ENCODE measurements at regions not wholly inside any gene's neighbourhood (a gene's known extent, or its start where the extent isn't known, plus 50 kb on each side); places are given as distances from the start of the nearest gene placed in this dataset.
"Not testable (repeated sequence)": the region's sequence is repeated elsewhere in the genome, so short reads cannot be mapped to it uniquely, and the experiment has no call there.

GRCh38 chr11:70899616-70900015 is 352.8 kb downstream of the SHANK2 start:
- POLR2A ChIA-PET: no interaction called here
- TF ChIP-seq ZNF384 (IDR thresholded peaks at IDR 0.05): no peak
- no peak for TF ChIP-seq BHLHE40 (IDR thresholded peaks at IDR 0.05; ENCODE audit: borderline replicate concordance)
- no peak for TF ChIP-seq ARNT (IDR thresholded peaks at IDR 0.05)
- no peak for TF ChIP-seq PKNOX1 (IDR thresholded peaks at IDR 0.05)
- TF ChIP-seq ELF4 (IDR thresholded peaks at IDR 0.05): no peak
- TF ChIP-seq HDGF (IDR thresholded peaks at IDR 0.05; ENCODE audit: borderline replicate concordance): no peak
- no peak for TF ChIP-seq CTBP1 (IDR thresholded peaks at IDR 0.05; ENCODE audit: borderline replicate concordance)
- no peak for TF ChIP-seq LEF1 (IDR thresholded peaks at IDR 0.05; ENCODE audit: borderline replicate concordance)
- no peak for TF ChIP-seq FOXM1 (IDR thresholded peaks at IDR 0.05; ENCODE audit: borderline replicate concordance)
- TF ChIP-seq NFRKB (IDR thresholded peaks at IDR 0.05): no peak
- no peak for TF ChIP-seq SUZ12 (IDR thresholded peaks at IDR 0.05)
- no peak for TF ChIP-seq TARDBP (IDR thresholded peaks at IDR 0.05)
- TF ChIP-seq FOXA1 (IDR thresholded peaks at IDR 0.05): no peak
- TF ChIP-seq SP1 (IDR thresholded peaks at IDR 0.05): no peak
- no peak for TF ChIP-seq L3MBTL2 (conservative IDR thresholded peaks at IDR 0.05)
- CTCF ChIA-PET: no interaction called here
- DNase-seq (ENCODE audit: extremely low spot score): no peak

DNA sequence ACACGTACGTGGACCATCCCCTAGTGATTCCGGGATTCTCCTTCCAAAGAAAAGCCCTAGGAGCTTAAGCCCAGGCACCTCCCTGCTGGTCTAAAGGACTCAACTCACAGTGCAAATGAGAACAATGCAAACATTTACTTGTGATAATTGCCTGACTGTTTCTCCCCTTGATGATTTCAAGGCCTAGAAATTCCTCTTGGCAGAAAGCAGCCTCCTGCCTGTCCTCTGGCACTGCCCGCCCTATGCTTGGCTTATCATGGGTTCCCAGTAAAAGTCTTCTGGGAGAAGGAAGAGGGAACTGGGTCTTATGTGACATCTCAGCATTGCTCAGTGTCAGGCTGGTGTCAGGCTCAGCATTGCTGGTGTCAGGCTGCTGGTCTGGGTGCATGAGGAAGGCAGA is 351.8 kb downstream of the SHANK2 start:
- TF ChIP-seq TARDBP (IDR thresholded peaks at IDR 0.05) (no peak), CTBP1 (IDR thresholded peaks at IDR 0.05; ENCODE audit: borderline replicate concordance) (no peak), FOXA1 (IDR thresholded peaks at IDR 0.05) (no peak), BHLHE40 (IDR thresholded peaks at IDR 0.05; ENCODE audit: borderline replicate concordance) (no peak), HDGF (IDR thresholded peaks at IDR 0.05; ENCODE audit: borderline replicate concordance) (no peak), NFRKB (IDR thresholded peaks at IDR 0.05) (no peak), ELF4 (IDR thresholded peaks at IDR 0.05) (no peak), LEF1 (IDR thresholded peaks at IDR 0.05; ENCODE audit: borderline replicate concordance) (no peak), SUZ12 (IDR thresholded peaks at IDR 0.05) (no peak), FOXM1 (IDR thresholded peaks at IDR 0.05; ENCODE audit: borderline replicate concordance) (no peak), ZNF384 (IDR thresholded peaks at IDR 0.05) (no peak), FOXK2 (IDR thresholded peaks at IDR 0.05) (no peak), SP1 (IDR thresholded peaks at IDR 0.05) (no peak), L3MBTL2 (conservative IDR thresholded peaks at IDR 0.05) (no peak), PKNOX1 (IDR thresholded peaks at IDR 0.05) (no peak), ARNT (IDR thresholded peaks at IDR 0.05) (no peak)
- ChIA-PET POLR2A (interaction anchor here (0.6 kb wide), 1 partner anchor 385 kb away, joined by 3 read pairs; no protein-coding TSS in a partner anchor), CTCF (no interaction called here)
- DNase-seq (ENCODE audit: extremely low spot score): no peak

GRCh38 chr11:70901951-70902521 is 350.3 kb downstream of the SHANK2 start:
- POLR2A ChIA-PET: no interaction called here
- TF ChIP-seq ARNT (IDR thresholded peaks at IDR 0.05) (no peak), TARDBP (IDR thresholded peaks at IDR 0.05) (no peak)
- DNase-seq (ENCODE audit: extremely low spot score): no peak
- CTCF ChIA-PET: no interaction called here

DNA sequence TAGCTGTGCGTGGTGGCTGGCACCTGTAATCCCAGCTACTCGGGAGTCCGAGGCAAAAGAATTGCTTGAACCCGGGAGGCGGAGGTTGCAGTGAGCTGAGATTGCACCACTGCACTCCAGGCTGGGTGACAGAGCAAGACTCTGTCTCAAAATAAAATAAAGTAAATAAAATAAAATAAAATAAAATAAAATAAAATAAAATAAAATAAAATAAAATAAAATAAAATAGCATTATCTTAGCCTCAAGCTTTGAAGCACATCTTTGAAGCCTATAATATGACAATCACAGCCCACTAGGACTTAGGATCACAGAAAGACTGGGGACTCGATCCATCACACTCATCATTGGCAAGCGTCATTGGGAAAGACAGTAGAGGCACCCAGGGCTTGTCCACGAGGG is 349.1 kb downstream of the SHANK2 start:
- CTCF ChIA-PET; POLR2A ChIA-PET; DNase-seq (ENCODE audit: extremely low spot score): not testable (repeated sequence)

GRCh38 chr11:70906101-70906500 is 346.3 kb downstream of the SHANK2 start:
- POLR2A ChIA-PET: no interaction called here

DNA sequence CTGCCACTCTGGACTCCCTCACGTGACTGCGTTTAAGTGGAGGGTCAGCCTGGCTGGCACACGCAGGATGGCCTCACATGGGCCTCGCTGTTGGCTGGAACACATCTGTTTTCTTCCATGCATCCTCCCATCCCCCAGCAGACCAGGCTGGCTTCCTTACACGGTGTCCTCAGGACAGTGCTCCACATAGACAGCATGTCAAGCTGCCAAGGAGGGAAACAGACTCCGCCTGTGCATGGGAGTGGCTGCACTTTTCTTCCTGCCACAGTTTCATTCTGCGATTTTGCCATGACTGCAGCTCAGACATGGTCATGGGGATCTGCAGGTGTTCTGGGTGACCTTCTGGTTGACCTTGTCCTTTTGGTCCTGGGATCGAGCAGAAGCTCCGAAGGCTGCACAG is 344.2 kb downstream of the SHANK2 start:
- CTCF ChIA-PET: no interaction called here
- DNase-seq (ENCODE audit: extremely low spot score): no peak
- TF ChIP-seq FOXK2 (IDR thresholded peaks at IDR 0.05): no peak
- no peak for TF ChIP-seq HDGF (IDR thresholded peaks at IDR 0.05; ENCODE audit: borderline replicate concordance)
- TF ChIP-seq TARDBP (IDR thresholded peaks at IDR 0.05): no peak
- no peak for TF ChIP-seq ARNT (IDR thresholded peaks at IDR 0.05)
- no peak for TF ChIP-seq FOXM1 (IDR thresholded peaks at IDR 0.05; ENCODE audit: borderline replicate concordance)
- no peak for TF ChIP-seq PKNOX1 (IDR thresholded peaks at IDR 0.05)
- no peak for TF ChIP-seq CTBP1 (IDR thresholded peaks at IDR 0.05; ENCODE audit: borderline replicate concordance)
- TF ChIP-seq SP1 (IDR thresholded peaks at IDR 0.05): no peak
- TF ChIP-seq ELF4 (IDR thresholded peaks at IDR 0.05): no peak
- no peak for TF ChIP-seq ZNF384 (IDR thresholded peaks at IDR 0.05)
- no peak for TF ChIP-seq FOXA1 (IDR thresholded peaks at IDR 0.05)
- TF ChIP-seq L3MBTL2 (conservative IDR thresholded peaks at IDR 0.05): no peak
- TF ChIP-seq BHLHE40 (IDR thresholded peaks at IDR 0.05; ENCODE audit: borderline replicate concordance): no peak
- TF ChIP-seq NFRKB (IDR thresholded peaks at IDR 0.05): no peak
- no peak for TF ChIP-seq LEF1 (IDR thresholded peaks at IDR 0.05; ENCODE audit: borderline replicate concordance)
- no peak for TF ChIP-seq SUZ12 (IDR thresholded peaks at IDR 0.05)
- POLR2A ChIA-PET: no interaction called here

More at GRCh38 chr11:70906101-70906500, 346.3 kb downstream of the SHANK2 start:
- CTCF ChIA-PET: no interaction called here
- DNase-seq (ENCODE audit: extremely low spot score): no peak
- no peak for TF ChIP-seq BHLHE40 (IDR thresholded peaks at IDR 0.05; ENCODE audit: borderline replicate concordance)
- TF ChIP-seq PKNOX1 (IDR thresholded peaks at IDR 0.05): no peak
- no peak for TF ChIP-seq FOXM1 (IDR thresholded peaks at IDR 0.05; ENCODE audit: borderline replicate concordance)
- TF ChIP-seq CTBP1 (IDR thresholded peaks at IDR 0.05; ENCODE audit: borderline replicate concordance): no peak
- TF ChIP-seq LEF1 (IDR thresholded peaks at IDR 0.05; ENCODE audit: borderline replicate concordance): no peak
- no peak for TF ChIP-seq NFRKB (IDR thresholded peaks at IDR 0.05)
- no peak for TF ChIP-seq SP1 (IDR thresholded peaks at IDR 0.05)
- TF ChIP-seq HDGF (IDR thresholded peaks at IDR 0.05; ENCODE audit: borderline replicate concordance): no peak
- TF ChIP-seq TARDBP (IDR thresholded peaks at IDR 0.05): no peak
- TF ChIP-seq ARNT (IDR thresholded peaks at IDR 0.05): no peak
- TF ChIP-seq SUZ12 (IDR thresholded peaks at IDR 0.05): no peak
- no peak for TF ChIP-seq FOXK2 (IDR thresholded peaks at IDR 0.05)
- no peak for TF ChIP-seq ELF4 (IDR thresholded peaks at IDR 0.05)
- TF ChIP-seq FOXA1 (IDR thresholded peaks at IDR 0.05): no peak
- TF ChIP-seq L3MBTL2 (conservative IDR thresholded peaks at IDR 0.05): no peak
- no peak for TF ChIP-seq ZNF384 (IDR thresholded peaks at IDR 0.05)

Measured in HEK293T (cell line).